Middle frontal gyrus (tissue), 1 donor: ENCODE measurements at regions not wholly inside any gene's neighbourhood (a gene's known extent, or its start where the extent isn't known, plus 50 kb on each side); places are given as distances from the start of the nearest gene placed in this dataset.
"Not testable (repeated sequence)": the region's sequence is repeated elsewhere in the genome, so short reads cannot be mapped to it uniquely, and the experiment has no call there.

Source experiments
- DNase-seq: peaks from one replicate; pipeline ENCODE4 v3.0.0-alpha.2; 2015; ENCODE audit warnings: low spot score; ENCODE audit errors: extremely low spot score

DNA sequence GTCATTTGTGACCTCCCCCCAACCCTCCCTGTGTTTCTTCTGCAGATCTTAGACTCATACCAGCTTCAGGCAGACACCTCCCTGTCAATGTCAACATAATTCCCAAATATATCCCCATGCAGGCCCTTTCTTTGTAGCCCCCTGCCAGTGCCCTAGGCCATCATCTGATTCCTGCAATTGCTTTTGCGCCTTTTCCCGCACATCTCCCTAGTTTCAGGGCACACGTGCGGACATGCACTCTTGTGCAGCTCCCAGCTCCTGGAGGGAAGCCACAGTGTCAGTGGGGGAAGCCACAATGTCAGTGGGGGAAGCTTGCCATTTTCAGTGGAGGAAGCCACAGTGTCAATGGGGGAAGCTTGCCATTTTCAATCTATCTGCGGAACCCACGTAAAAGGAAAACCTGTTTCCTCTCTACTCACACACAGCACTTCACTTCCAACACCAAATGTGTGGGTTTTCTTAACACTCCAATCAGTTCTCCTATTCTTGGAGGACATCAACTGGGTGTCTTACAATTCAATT, 256.4 kb downstream of the ACKR3 start:
- DNase-seq, result no peak

DNA sequence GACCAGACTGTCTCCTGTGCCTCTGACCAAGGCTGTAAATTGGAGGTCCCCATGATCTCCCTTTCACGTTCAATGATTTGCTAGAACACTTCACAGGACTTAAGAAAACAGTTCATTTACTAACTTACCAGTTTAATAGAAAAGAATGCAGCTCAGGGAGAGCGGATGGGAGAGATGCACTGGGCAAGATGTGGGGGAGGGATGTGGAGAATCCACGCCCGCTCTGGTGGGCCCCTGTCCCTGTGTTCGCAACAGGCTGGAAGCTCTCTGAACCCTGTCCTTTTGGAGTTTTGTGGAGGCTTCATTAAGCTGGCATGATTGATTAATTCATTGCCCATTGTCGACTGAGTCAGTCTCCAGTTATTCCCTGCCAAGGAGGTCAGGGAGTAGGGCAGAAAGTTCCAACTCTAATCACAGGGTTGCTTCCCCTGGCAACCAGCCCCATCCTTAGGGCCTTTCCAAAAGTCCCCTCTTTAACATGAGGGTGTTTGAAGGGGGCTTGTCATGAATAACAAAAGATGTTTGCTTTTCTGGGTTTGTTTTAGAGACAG, 257.1 kb downstream of the ACKR3 start:
- DNase-seq, result no peak

DNA sequence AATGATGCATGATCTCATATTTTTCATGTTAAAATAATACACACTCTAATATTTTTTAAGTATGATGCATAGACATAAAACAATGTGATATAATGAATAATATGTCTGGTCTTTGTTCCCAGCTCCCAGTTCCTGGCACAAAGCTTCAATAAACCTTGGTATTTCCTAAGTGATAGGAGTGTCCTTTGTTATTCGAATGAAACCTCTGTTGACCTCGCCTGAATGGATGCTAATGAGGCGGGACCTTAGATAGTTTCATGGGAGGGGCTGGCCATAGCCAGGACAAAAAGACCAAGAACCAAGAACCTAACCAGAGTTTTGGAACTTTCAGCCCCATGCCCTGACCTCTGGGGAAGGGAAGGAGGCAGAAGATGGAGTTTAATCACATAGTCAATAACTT, 257.7 kb upstream of the COPS8 start:
- no peak for DNase-seq

DNA sequence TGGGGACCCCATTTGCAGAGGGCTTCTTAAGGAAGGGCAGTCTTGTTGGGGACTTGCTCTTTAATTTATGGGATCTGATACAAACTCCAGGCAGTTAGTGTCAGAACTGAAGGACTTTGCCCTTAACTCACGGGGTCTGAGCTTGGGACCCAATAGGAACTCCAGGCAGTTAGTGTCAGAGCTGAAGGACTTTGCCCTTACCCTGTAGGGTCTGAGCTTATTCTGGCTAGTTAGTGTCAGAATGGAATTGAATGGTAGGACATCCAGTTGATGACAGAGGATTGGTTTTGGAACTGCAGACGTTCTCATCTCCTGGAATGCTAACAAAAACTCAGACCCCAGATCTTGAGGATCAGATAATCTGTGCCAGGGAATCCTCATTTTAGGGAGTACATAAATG, 256.9 kb upstream of the COPS8 start:
- DNase-seq, result no peak

DNA sequence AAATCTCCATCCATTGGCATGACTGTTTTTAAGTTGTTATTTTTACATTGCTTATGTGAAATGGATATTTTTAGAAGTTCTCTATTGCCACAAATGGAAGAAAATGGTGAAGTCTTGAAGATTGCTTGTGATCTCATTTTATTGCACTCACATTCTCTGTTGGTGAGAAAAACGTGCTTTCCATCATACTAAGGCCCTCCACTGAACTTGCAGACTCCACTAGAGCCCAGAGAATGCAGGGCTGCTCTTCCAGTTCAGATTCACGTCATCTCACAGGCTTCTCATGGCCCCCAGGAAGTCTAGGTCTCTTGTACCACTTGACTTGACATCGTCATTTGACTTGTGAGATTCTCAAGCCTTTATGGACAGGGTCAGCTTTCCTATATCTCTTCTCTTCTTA, 254.8 kb upstream of the COPS8 start:
- no peak for DNase-seq

DNA sequence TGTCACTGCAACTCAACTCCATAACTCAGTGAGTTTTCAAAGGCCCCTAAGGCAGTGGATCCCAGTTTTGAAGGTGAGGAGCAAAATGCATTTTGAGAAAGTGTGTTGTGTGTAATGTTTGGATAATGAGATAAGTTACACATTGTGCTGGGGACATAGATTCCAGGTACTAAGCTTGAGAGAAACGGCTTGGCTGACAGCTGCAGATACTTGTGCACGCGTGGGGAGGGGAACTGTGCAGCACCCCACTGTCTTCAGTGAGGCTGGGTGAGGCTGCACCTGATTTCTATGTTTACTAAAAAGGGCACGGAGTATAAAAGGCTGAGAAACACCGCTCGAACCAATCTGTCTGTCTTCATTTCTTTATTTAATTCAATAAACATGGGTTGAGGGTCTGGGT, 254.0 kb upstream of the COPS8 start:
- DNase-seq, result no peak

DNA sequence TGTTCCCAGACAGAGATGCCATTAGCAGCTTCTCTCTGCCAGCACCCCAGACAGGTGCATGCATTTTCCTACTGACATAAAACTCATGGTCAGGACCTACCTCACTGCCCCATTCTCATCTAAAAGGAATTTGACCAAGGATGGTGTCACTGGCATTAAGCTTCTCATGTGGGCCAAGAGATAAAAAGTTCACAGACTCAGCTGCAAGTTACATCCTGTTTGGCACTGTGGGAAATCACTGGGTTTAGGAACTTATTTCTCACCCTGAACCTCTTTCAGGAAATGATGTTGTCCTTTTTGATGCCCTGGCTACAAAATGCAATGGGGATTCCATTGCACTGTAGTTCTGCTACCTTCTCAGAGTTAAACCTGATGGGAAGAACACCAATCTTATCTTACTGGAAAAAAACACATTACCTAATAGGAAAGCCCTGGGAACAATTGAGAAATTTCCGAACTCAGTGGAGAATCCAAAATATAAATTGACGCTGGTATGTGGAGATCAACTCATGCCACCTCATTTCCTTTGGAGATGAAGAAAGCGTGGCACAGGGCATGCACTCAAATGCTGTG, 252.1 kb upstream of the COPS8 start:
- no peak for DNase-seq

DNA sequence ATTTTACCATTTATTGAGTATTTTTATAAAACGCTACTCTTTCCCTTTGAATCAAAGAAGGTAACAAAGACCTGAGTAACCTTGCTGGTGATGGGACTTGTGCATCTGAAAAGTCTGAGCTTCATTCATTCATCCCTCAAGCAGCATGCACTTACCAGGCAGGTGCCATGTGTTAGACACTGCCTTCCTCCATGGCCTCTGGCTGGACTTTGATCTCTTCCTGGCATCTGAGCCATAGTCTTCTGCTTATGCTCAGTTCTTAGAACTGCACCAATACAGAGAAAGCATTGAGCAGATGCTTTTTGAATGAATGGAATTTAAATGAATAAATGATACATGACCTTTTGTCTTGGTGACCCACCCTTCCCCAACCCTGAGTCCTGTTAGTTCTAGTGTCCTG, 251.4 kb upstream of the COPS8 start:
- no peak for DNase-seq

DNA sequence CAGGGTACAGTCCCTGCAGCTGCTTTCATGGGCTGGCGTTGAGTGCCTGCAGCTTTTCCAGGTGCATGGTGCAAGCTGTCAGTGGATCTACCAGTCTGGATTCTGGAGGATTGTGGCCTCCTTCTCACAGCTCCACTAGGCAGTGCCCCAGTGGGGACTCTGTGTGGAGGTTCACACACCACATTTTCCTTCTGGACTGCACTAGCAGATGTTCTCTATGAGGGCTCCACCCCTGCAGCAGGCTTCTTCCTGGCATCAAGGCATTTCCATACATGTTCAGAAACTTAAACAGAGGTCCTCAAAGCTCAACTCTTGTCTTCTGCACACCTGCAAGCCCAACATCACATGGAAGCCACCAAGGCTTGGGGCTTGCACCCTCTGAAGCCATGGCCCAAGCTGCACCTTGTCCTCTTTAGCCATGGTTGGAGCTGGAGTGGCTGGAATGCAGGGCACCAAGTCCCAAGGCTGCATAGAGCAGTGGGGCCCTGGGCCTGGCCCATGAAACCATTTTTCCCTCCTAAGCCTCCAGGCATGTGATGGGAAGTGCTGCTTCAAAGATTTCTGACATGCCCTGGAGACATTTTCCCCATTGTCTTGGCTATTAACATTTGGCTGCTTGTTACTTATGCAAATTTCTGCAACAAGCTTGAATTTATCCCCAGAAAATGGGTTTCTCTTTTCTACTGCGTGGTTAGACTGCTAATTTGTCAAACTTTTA, 250.2 kb upstream of the COPS8 start:
- DNase-seq, result no peak

DNA sequence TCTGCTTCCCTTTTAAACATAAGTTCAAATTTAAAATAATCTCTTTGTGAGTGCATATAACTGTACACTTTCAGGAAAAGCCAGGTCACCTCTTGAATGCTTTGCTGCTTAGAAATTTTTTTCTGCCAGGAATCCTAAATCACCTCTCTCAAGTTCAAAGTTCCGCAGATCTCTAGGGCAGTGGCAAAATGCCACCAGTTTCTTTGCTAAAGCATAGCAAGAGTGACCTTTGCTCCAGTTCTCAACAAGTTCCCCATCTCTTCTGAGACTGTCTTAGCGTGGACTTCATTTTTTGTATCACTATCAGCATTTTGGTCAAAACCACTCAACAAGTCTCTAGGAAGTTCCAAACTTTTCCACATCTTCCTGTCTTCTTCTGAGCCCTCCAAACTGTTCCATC, 249.7 kb upstream of the COPS8 start:
- DNase-seq, result not testable (repeated sequence)

DNA sequence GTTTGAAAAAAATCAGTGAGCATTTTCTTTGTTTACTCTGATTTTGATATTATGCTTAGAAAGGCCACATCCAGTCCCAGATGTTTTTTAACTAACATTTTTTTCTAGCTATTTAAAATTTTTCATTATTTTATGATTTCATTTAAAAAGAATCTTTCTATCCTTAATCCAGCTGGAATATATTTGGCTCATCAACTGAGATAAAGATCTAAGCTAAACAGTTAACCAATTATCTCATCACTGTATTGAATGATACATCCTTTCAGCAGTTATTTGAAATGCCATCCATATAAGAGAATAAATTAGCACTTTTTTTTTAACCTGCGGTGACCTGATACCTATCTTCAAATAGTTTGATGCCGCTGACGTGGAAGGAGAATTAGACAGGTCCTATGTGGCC, 245.5 kb upstream of the COPS8 start:
- DNase-seq, result no peak

DNA sequence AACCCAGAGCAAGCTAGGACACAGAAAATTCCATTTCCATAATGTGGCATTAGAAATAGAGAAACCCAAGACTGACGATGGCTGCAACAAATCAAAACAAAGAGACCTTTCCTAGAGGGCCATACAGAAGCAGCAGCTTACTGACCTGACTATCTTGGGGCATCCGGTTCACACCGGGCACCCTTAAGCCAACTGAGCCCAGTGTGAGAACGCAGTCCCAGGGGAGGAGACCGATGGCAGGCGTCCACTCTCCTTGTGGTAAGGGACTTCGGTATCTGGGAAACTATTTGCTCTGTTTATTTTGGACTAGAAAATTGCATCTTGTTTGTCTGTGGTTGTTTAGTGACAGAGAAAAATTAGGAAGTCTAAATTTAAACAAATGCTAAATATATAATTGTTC, 244.8 kb upstream of the COPS8 start:
- no peak for DNase-seq

DNA sequence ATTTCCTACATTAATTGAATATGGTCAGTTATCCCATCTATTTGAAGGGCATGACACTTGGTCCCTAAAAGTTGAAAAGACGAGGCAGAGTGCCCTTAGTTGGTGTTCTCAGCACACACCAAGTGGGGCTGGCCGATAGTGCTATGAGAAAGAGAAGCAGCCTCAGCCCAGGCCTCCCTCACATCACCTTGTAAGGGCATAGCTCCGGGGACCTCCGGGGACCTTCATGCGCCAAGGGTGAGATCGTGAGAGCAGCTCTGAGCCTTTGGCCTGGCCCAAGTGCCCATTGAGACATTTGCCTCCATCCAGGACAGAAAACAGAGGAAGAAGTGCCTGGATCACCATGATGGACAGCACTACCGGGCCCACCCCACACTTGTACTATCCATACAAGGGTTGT, 244.3 kb upstream of the COPS8 start:
- DNase-seq, result no peak

DNA sequence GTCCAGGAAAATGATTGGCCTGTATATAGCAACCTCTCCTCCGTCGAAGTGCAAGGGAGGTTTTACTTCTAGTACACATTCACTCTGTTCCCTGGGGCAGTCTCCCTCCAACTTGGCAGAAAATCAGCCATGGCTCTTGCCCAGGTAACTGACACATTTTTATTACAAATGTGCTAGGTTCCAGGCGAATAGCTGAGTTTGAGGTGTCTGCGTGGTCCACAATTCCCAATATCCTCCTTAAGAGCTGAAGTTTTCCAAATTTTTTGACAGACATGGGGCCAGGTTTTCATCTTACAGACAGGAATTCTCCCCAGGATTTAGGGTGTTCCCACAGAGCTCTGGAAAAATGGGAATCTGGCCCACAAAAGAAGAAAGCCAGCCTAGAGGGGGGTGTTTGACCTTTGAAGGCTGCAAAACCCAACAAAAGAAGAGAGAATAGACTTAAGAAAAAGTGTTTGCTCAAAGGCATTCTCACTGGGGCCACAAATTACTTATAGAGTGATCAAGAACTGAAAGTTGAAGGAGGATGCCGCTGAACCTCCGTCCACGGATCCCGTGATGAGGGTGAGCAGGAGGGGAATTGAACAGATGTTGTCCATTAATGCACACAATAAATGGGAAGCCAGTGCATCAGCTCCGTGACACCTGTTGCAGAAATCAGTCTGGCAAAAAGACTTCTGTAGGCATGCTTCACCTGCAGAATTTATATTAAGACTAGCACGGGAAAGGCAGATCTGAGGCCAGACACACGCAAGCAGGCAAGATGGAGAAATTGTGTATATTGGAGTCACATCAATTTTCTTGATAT, 242.3 kb upstream of the COPS8 start:
- DNase-seq, result no peak

DNA sequence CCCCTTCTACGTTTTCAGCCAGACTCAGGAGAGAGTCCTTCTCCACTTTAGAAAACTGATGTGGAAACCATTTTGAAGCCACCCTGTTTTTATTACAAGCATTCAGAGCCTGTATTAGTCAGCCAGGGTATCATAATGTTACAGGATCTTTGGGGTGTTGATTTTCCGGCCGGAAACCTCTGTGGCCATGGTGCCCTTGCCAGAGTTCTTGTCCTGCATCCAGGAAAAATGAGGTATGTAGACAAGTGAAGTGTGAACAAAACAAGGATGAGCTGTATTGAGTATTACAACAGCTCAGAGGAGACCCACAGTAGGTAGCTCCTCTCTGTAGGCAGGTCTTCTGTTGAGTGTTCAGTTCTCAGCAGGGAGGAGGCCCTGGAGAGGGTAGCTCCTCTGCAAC, 241.0 kb upstream of the COPS8 start:
- DNase-seq, result no peak

DNA sequence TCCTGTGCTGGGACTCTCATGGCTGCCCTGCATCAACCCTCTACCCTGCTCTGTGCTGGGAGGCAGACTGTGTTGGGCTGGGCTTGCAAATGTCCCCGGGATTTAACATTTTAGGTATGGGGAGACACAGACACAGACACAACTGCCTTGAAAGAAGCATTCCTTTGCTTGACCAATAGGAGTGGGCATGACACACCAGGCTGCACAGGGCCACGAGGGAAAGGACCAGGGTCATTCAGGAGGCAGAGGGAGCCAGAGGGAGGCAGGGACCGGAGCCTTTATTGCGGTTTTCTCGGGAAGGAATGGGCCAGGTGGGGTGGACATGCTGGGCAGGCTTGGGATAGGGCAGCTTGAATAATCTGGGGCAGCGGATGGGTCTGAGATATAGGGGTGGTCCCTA, 238.7 kb upstream of the COPS8 start:
- DNase-seq, result no peak

DNA sequence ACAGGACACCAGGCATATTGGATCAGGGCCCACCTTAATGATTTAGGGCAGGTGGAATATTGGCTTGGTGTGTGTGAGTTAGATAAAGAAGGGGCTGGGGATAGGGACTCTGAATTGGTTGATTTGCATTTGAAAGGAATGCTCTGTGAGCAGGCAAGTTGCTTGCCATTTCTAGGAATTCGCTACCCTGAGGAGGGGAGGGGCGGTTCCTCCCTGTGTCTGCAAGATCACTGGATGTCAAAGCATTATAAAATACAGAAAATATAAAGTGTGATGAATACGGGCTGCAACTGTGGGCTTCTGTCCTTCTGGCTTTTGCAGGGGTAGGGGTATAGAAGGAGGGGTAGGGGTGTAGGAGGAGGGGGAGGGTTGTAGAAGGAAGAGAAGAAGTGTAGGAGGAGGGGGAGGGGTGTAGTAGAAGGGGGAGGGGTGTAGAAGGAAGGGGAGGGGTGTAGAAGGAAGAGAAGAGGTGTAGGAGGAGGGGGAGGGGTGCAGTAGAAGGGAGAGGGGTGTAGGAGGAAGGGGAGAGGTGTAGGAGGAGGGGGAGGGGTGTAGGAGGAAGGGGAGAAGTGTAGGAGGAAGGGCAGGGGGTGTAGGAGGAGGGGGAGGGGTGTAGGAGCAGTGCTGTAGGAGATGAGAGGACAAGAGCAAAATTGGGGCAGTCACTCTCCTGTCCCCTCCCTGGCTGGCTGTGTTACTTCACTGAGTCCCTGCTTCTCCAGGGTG, 238.0 kb upstream of the COPS8 start:
- no peak for DNase-seq

DNA sequence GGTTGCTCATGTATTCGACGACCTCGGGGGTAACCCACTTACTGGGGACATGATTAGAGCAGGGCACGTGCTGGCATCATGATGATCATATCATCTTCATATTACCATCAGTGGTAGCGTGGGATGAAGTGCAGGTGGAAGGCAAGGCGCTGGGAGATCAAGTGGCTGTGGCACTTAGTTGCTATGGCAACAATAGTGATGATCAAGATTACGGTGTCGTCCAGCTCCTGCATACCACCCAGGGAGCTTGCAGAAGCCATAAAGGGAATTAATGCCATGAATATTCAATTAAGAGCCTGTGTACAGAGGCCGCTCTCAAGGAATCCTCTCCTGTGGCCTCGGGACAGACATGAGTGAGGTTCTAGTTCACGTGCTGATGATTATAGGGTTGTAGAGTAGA, 237.2 kb upstream of the COPS8 start:
- no peak for DNase-seq

DNA sequence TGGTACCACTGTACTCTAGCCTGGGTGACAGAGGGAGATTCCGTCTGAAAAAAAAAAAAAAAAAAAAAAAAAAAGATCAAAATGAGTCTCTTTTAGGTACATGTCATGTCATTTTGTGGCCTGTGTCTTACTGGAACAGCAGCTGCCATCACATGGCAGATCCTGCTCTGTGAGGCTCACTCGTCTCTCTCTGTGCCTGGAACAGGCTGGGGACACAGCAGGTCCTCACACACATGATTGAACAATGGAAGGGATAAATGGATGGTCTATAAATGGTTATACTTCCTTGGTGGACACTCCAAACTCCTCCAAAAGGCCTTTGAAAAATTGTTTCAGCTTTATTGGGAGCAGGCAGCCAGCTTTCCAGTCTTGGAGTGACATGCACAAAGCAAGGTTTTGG, 236.2 kb upstream of the COPS8 start:
- DNase-seq, result no peak

DNA sequence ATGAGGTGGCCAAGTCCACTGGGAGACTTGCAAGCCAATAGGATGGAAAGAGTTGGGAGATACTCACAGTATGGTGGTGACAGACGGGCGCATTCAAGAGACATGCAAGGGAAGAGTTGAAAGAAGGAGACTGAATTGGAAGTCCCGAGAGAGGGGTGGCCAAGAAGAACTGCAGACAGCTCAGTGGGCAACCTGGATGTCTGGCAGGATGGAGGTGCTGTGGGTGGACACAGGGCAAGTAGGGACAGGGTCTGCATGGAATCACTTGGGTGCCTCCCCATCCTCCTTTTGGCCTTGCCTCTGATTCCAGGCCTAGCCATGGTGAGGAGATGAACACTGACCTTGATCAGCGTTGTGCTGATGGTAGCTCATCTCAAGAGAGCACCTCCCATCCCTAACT, 235.7 kb upstream of the COPS8 start:
- DNase-seq, result no peak

DNA sequence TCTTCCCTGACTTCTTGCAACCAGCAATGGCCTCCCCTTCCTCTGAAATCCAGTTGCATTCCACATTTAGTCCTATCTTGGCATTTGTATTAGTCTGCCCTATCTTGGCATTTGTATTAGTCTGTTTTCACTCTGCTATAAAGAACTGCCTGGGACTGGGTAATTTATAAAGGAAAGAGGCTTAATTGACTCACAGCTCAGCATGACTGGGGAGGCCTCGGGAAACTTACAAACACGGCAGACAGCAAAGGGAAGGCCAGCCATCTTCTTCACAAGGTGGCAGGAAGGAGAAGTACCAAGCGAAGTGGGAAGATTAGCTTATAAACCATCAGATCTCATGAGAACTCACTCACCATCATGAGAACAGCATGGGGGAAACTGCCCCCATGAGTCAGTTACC, 234.5 kb upstream of the COPS8 start:
- DNase-seq, result no peak
